SK-N-SH treated with all-trans-retinoic acid at 6 μM for 48 hours (cell line): ENCODE measurements at regions not wholly inside any gene's neighbourhood (a gene's known extent, or its start where the extent isn't known, plus 50 kb on each side); places are given as distances from the start of the nearest gene placed in this dataset.

ENCODE experiments used
- ATAC-seq: fragments of 200-7000 bp; cut with Tn5 transposase; 3 replicates; pipeline ENCODE4 v1.9.1; 2020; ENCODE audit warnings: mild to moderate bottlenecking, moderate library complexity
- ARNTL ChIP-seq: fragments of 450-650 bp; formaldehyde crosslinking; IDR thresholded peaks from 2 replicates; pipeline ENCODE4 v1.5.0; 2020; ENCODE audit warnings: low read depth, mild to moderate bottlenecking, moderate library complexity, borderline replicate concordance
- BACH2 ChIP-seq: fragments of 250-450 bp; sonication (Bioruptor Pico); IDR thresholded peaks from 2 replicates; pipeline ENCODE4 v1.9.0; 2021; ENCODE audit warnings: mild to moderate bottlenecking, borderline replicate concordance
- CSDC2 ChIP-seq: fragments of 250-450 bp; sonication (Bioruptor Pico); IDR thresholded peaks from 2 replicates; pipeline ENCODE4 v1.5.0; 2020; ENCODE audit warnings: mild to moderate bottlenecking, moderate library complexity
- ESRRG ChIP-seq: fragments of 250-450 bp; sonication (Bioruptor Pico); IDR thresholded peaks from 2 replicates; pipeline ENCODE4 v1.6.1; 2021; ENCODE audit warnings: mild to moderate bottlenecking
- GLIS3 ChIP-seq: fragments of 250-450 bp; sonication (Bioruptor Pico); IDR thresholded peaks from 2 replicates; pipeline ENCODE4 v1.5.0; 2020; ENCODE audit warnings: mild to moderate bottlenecking, moderate library complexity
- ISL1 ChIP-seq: fragments of 250-450 bp; sonication (Bioruptor Pico); IDR thresholded peaks from 2 replicates; pipeline ENCODE4 v2.1.2; 2022; ENCODE audit warnings: mild to moderate bottlenecking, moderate library complexity
- OSR1 ChIP-seq: fragments of 250-450 bp; sonication (Bioruptor Pico); IDR thresholded peaks from 2 replicates; pipeline ENCODE4 v1.8.0; 2022; ENCODE audit warnings: moderate library complexity, mild to moderate bottlenecking, inconsistent platforms
- PPARA ChIP-seq: fragments of 250-450 bp; sonication (Bioruptor Pico); IDR thresholded peaks from 2 replicates; pipeline ENCODE4 v1.5.0; 2020; ENCODE audit warnings: mild to moderate bottlenecking, borderline replicate concordance
- RARB ChIP-seq: fragments of 250-450 bp; sonication (Bioruptor Pico); IDR thresholded peaks from 2 replicates; pipeline ENCODE4 v1.8.0; 2021; ENCODE audit warnings: mild to moderate bottlenecking, moderate library complexity
- SNAI2 ChIP-seq: fragments of 250-450 bp; sonication (Bioruptor Pico); IDR thresholded peaks from 2 replicates; pipeline ENCODE4 v1.5.0; 2020; ENCODE audit warnings: mild to moderate bottlenecking, moderate library complexity
- TCF4 ChIP-seq: fragments of 250-450 bp; sonication (Bioruptor Pico); IDR thresholded peaks from 2 replicates; pipeline ENCODE4 v1.8.0; 2021; ENCODE audit warnings: mild to moderate bottlenecking, moderate library complexity, borderline replicate concordance
- TOX ChIP-seq: fragments of 250-450 bp; sonication (Bioruptor Pico); IDR thresholded peaks from 2 replicates; pipeline ENCODE4 v1.8.0; 2021; ENCODE audit warnings: mild to moderate bottlenecking, moderate library complexity, borderline replicate concordance
- ZC3H10 ChIP-seq: fragments of 250-450 bp; sonication (Bioruptor Pico); IDR thresholded peaks from 2 replicates; pipeline ENCODE4 v1.5.1; 2021; ENCODE audit warnings: mild to moderate bottlenecking, moderate library complexity
- ZFP3 ChIP-seq: fragments of 250-450 bp; sonication (Bioruptor Pico); IDR thresholded peaks from 2 replicates; pipeline ENCODE4 v1.5.0; 2020; ENCODE audit warnings: mild to moderate bottlenecking, moderate library complexity
- ZFP30 ChIP-seq: fragments of 450-650 bp; formaldehyde crosslinking; IDR thresholded peaks from 2 replicates; pipeline ENCODE4 v1.5.0; 2022; ENCODE audit warnings: mild to moderate bottlenecking, moderate library complexity
- ZNF565 ChIP-seq: fragments of 450-650 bp; formaldehyde crosslinking; conservative IDR thresholded peaks from 2 replicates; pipeline ENCODE4 v1.5.0; 2020; ENCODE audit warnings: low read depth, mild to moderate bottlenecking, moderate library complexity
- ZNF70 ChIP-seq: fragments of 450-650 bp; formaldehyde crosslinking; IDR thresholded peaks from 2 replicates; pipeline ENCODE4 v1.5.0; 2020; ENCODE audit warnings: mild to moderate bottlenecking, moderate library complexity
- ZNF8 ChIP-seq: fragments of 450-650 bp; formaldehyde crosslinking; IDR thresholded peaks from 2 replicates; pipeline ENCODE4 v1.5.0; 2020; ENCODE audit warnings: mild to moderate bottlenecking, moderate library complexity
- TF ChIP-seq, protein P1 (sequence below): fragments of 250-450 bp; sonication (Bioruptor Pico); IDR thresholded peaks from 2 replicates; pipeline ENCODE4 v1.5.1; 2021; ENCODE audit warnings: mild to moderate bottlenecking, moderate library complexity
- TF ChIP-seq, protein P2 (sequence below): fragments of 250-450 bp; sonication (Bioruptor Pico); IDR thresholded peaks from 2 replicates; pipeline ENCODE4 v1.8.0; 2021; ENCODE audit warnings: low read depth, mild to moderate bottlenecking, moderate library complexity, borderline replicate concordance
- TF ChIP-seq, protein P3 (sequence below): fragments of 250-450 bp; sonication (Bioruptor Pico); IDR thresholded peaks from 2 replicates; pipeline ENCODE4 v1.5.0; 2020; ENCODE audit warnings: mild to moderate bottlenecking, moderate library complexity
- TF ChIP-seq, protein P4 (sequence below): fragments of 250-450 bp; sonication (Bioruptor Pico); IDR thresholded peaks from 2 replicates; pipeline ENCODE4 v1.8.0; 2020; ENCODE audit warnings: mild to moderate bottlenecking, moderate library complexity, borderline replicate concordance

DNA sequence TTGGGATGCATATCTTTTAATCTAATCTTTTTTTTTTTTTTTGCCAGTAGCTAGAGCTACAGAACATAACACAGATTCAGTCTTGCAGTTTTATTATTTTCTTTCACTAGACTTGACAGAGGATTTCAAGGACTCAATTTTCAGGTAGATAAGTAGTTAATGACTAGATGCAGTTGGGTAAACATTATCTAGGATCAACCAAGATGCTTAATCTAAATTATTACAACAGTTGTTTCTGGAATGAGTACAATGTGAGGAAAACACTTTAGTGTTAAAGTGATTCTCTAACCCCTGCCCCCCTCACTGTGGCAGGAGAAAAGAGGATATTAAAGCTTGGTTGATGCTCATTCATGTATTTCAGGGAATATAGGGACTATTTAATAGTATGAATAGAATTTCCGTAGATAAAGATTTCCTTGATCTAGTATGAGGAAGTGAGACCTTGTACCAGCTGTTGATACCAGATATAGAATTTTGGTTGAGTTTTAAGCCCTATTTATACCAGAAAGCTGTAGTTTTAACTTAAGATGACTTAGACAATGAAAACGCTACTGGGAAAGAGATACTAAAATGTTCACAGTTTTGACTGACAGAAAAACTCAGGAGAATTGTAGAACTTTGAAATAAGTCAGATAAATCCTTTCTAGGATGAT, 389.0 kb upstream of the C2CD4B start:
- no peak for ATAC-seq

DNA sequence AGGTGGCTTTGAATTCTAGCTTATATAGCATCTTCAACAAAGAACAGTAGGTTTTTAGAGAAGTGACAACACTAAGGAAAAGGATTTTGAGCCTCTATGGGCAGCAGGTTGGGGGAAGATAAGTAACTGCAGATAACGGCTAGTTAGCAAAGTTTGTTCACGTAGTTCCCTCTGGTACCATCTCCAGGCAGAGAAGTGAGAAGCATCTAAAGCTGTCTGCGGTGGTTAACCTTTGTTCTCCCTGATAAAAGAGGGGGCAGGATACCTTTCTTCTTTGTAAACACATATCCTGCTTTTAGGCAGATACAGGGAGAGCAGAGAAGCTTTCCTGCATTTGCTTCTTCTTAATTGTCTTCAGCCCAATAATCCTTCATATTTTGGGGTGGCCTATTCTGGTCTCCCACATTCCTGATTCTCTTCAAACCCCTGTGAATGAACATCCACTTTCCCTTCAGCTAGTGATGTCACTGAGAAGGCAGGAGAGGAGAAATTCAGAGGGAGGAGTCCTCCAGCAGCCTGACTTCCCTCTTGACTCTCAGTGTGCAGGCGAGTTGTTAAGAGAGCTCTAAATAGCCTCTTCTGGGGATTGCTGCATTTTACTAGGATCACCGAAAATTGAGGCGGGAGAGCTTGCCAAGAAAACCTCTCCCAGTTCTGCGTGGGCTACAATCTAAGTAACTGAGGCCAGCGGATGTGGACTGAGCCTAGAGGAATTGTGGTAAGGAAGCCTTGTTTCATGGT, 393.7 kb upstream of the C2CD4B start:
- no peak for ATAC-seq

More for the DNA sequence above, 389.0 kb upstream of the C2CD4B start:
- no peak for TF ChIP-seq SNAI2
- TF ChIP-seq, protein P1, sequence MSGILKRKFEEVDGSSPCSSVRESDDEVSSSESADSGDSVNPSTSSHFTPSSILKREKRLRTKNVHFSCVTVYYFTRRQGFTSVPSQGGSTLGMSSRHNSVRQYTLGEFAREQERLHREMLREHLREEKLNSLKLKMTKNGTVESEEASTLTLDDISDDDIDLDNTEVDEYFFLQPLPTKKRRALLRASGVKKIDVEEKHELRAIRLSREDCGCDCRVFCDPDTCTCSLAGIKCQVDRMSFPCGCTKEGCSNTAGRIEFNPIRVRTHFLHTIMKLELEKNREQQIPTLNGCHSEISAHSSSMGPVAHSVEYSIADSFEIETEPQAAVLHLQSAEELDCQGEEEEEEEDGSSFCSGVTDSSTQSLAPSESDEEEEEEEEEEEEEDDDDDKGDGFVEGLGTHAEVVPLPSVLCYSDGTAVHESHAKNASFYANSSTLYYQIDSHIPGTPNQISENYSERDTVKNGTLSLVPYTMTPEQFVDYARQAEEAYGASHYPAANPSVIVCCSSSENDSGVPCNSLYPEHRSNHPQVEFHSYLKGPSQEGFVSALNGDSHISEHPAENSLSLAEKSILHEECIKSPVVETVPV (CRISPR knock-in tag) = no peak
- no peak for TF ChIP-seq TCF4
- TF ChIP-seq ZFP30 (CRISPR knock-in tag) = no peak

DNA sequence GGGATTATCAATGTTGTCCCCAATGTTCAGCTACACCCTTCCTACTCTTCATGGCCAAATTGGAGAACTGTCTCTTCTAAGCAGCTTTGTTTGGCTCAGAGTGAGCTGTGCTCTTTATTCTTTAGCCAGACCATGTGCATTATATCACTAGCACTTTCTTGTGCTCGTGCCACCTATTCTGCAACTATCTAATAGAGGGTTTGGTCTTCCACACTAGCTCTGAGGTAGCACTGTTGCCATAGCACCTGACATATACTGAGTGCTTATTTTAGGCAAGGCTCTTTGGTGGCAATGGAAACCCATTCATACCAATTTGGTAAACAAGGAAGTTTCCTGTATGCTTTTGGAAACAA, 394.3 kb upstream of the C2CD4B start:
- TF ChIP-seq ARNTL (CRISPR knock-in tag) = no peak
- no peak for TF ChIP-seq ZFP3 (CRISPR knock-in tag)
- ATAC-seq = no peak

More for the DNA sequence above, 393.7 kb upstream of the C2CD4B start:
- no peak for TF ChIP-seq ZNF565
- no peak for TF ChIP-seq PPARA (CRISPR knock-in tag)
- no peak for TF ChIP-seq ZNF8 (CRISPR knock-in tag)
- TF ChIP-seq OSR1 (CRISPR knock-in tag) = no peak
- TF ChIP-seq, protein P2, sequence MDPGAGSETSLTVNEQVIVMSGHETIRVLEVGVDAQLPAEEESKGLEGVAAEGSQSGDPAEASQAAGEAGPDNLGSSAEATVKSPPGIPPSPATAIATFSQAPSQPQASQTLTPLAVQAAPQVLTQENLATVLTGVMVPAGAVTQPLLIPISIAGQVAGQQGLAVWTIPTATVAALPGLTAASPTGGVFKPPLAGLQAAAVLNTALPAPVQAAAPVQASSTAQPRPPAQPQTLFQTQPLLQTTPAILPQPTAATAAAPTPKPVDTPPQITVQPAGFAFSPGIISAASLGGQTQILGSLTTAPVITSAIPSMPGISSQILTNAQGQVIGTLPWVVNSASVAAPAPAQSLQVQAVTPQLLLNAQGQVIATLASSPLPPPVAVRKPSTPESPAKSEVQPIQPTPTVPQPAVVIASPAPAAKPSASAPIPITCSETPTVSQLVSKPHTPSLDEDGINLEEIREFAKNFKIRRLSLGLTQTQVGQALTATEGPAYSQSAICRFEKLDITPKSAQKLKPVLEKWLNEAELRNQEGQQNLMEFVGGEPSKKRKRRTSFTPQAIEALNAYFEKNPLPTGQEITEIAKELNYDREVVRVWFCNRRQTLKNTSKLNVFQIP (CRISPR knock-in tag) = no peak
- TF ChIP-seq BACH2 (CRISPR knock-in tag) = no peak
- no peak for TF ChIP-seq ZC3H10 (CRISPR knock-in tag)
- TF ChIP-seq ARNTL (CRISPR knock-in tag) = no peak
- no peak for TF ChIP-seq TOX (CRISPR knock-in tag)
- no peak for TF ChIP-seq TCF4
- no peak for TF ChIP-seq ZFP3 (CRISPR knock-in tag)
- TF ChIP-seq, protein P1 (CRISPR knock-in tag) = no peak
- TF ChIP-seq GLIS3 (CRISPR knock-in tag) = no peak

DNA sequence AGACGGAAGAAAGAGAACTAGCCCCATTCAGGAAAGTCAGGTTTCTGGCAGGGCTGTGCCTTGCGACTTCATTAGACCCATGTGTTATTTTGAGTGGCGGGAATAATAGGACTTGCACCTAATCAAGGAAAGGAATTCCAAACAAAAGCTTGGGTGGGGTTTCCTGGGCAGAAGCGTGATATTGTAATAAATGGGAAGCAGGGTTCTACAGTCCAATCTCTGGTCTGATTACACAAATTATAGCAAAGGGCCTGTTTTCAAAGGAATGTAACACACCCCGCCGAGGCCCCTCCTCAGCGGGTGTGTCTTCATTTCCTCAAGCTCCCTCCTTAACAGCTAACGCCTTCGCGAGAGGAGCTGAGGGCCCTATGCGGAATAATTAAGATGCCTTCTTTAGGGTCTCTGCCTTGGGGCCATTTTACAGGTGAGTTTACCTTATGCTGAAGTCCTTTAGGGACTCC, 396.0 kb upstream of the C2CD4B start:
- ATAC-seq = no peak
- TF ChIP-seq, protein P3, sequence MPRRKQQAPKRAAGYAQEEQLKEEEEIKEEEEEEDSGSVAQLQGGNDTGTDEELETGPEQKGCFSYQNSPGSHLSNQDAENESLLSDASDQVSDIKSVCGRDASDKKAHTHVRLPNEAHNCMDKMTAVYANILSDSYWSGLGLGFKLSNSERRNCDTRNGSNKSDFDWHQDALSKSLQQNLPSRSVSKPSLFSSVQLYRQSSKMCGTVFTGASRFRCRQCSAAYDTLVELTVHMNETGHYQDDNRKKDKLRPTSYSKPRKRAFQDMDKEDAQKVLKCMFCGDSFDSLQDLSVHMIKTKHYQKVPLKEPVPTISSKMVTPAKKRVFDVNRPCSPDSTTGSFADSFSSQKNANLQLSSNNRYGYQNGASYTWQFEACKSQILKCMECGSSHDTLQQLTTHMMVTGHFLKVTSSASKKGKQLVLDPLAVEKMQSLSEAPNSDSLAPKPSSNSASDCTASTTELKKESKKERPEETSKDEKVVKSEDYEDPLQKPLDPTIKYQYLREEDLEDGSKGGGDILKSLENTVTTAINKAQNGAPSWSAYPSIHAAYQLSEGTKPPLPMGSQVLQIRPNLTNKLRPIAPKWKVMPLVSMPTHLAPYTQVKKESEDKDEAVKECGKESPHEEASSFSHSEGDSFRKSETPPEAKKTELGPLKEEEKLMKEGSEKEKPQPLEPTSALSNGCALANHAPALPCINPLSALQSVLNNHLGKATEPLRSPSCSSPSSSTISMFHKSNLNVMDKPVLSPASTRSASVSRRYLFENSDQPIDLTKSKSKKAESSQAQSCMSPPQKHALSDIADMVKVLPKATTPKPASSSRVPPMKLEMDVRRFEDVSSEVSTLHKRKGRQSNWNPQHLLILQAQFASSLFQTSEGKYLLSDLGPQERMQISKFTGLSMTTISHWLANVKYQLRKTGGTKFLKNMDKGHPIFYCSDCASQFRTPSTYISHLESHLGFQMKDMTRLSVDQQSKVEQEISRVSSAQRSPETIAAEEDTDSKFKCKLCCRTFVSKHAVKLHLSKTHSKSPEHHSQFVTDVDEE (CRISPR knock-in tag) = no peak
- TF ChIP-seq, protein P4, sequence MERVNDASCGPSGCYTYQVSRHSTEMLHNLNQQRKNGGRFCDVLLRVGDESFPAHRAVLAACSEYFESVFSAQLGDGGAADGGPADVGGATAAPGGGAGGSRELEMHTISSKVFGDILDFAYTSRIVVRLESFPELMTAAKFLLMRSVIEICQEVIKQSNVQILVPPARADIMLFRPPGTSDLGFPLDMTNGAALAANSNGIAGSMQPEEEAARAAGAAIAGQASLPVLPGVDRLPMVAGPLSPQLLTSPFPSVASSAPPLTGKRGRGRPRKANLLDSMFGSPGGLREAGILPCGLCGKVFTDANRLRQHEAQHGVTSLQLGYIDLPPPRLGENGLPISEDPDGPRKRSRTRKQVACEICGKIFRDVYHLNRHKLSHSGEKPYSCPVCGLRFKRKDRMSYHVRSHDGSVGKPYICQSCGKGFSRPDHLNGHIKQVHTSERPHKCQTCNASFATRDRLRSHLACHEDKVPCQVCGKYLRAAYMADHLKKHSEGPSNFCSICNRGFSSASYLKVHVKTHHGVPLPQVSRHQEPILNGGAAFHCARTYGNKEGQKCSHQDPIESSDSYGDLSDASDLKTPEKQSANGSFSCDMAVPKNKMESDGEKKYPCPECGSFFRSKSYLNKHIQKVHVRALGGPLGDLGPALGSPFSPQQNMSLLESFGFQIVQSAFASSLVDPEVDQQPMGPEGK (CRISPR knock-in tag) = no peak
- TF ChIP-seq, protein P2 (CRISPR knock-in tag) = no peak
- TF ChIP-seq SNAI2 = no peak
- no peak for TF ChIP-seq ZNF565
- TF ChIP-seq ZC3H10 (CRISPR knock-in tag) = no peak
- TF ChIP-seq BACH2 (CRISPR knock-in tag) = no peak
- TF ChIP-seq ZNF70 = no peak
- TF ChIP-seq ZFP3 (CRISPR knock-in tag) = no peak
- TF ChIP-seq RARB (CRISPR knock-in tag) = no peak
- no peak for TF ChIP-seq TCF4
- TF ChIP-seq OSR1 (CRISPR knock-in tag) = no peak
- no peak for TF ChIP-seq ESRRG
- TF ChIP-seq ZNF8 (CRISPR knock-in tag) = no peak
- TF ChIP-seq, protein P1 (CRISPR knock-in tag) = no peak
- no peak for TF ChIP-seq CSDC2 (CRISPR knock-in tag)
- TF ChIP-seq ISL1 (CRISPR knock-in tag) = no peak
